Loucy (cell line): ENCODE measurements at regions not wholly inside any gene's neighbourhood (a gene's known extent, or its start where the extent isn't known, plus 50 kb on each side); places are given as distances from the start of the nearest gene placed in this dataset.

Source experiments
- H2AFZ ChIP-seq: fragments of 200-600 bp; sonication (generic); 2 replicates; pipeline ENCODE4 v1.6.0; 2016; ENCODE audit warnings: antibody characterized with exemption, mild to moderate bottlenecking, low read length, moderate library complexity
- H3F3A ChIP-seq: fragments of 200-600 bp; 2 replicates; pipeline ENCODE4 v1.6.0; 2016; ENCODE audit warnings: antibody characterized with exemption, low read depth, mild to moderate bottlenecking
- H3K27me3 ChIP-seq: fragments of 200-600 bp; sonication (generic); 2 replicates; pipeline ENCODE4 v1.6.1; 2014; ENCODE audit warnings: low read length, mild to moderate bottlenecking; ENCODE audit not compliant: insufficient read depth, poor library complexity, severe bottlenecking
- H3K36me3 ChIP-seq: fragments of 200-600 bp; sonication (generic); 2 replicates; pipeline ENCODE4 v1.6.1; 2016; ENCODE audit warnings: low read length; ENCODE audit not compliant: insufficient read depth
- H3K4me1 ChIP-seq: fragments of 200-600 bp; sonication (generic); 2 replicates; pipeline ENCODE4 v1.5.1; 2014; ENCODE audit warnings: low read length, mild to moderate bottlenecking; ENCODE audit not compliant: insufficient read depth, poor library complexity, severe bottlenecking
- H3K4me2 ChIP-seq: fragments of 200-600 bp; sonication (generic); 2 replicates; pipeline ENCODE4 v1.6.0; 2014; ENCODE audit warnings: antibody characterized with exemption, low read length, low read depth, mild to moderate bottlenecking; ENCODE audit not compliant: poor library complexity, severe bottlenecking
- H3K4me3 ChIP-seq: fragments of 200-600 bp; sonication (generic); 2 replicates; pipeline ENCODE4 v1.5.1; 2014; ENCODE audit warnings: low read length, mild to moderate bottlenecking, mixed read lengths; ENCODE audit not compliant: poor library complexity, severe bottlenecking
- H3K79me2 ChIP-seq: fragments of 200-600 bp; sonication (generic); 2 replicates; pipeline ENCODE4 v1.6.1; 2014; ENCODE audit warnings: low read length; ENCODE audit not compliant: insufficient read depth
- H3K9ac ChIP-seq: fragments of 200-600 bp; sonication (generic); 2 replicates; pipeline ENCODE4 v1.6.0; 2014; ENCODE audit warnings: mild to moderate bottlenecking, low read depth, low read length, moderate library complexity; ENCODE audit not compliant: poor library complexity, severe bottlenecking
- H3K9me2 ChIP-seq: fragments of 200-600 bp; sonication (generic); replicated peaks from 2 replicates; pipeline ENCODE4 v1.6.1; 2016; ENCODE audit warnings: low read depth, low read length, mixed read lengths
- H3K9me3 ChIP-seq: fragments of 200-600 bp; sonication (generic); 2 replicates; pipeline ENCODE4 v1.6.1; 2014; ENCODE audit warnings: mild to moderate bottlenecking, antibody characterized with exemption, low read length, low read depth; ENCODE audit not compliant: insufficient read depth
- H4K20me1 ChIP-seq: fragments of 200-600 bp; sonication (generic); 2 replicates; pipeline ENCODE4 v1.6.0; 2014; ENCODE audit warnings: antibody characterized with exemption, low read length, mild to moderate bottlenecking; ENCODE audit not compliant: insufficient read depth, poor library complexity, severe bottlenecking
- CTCF ChIP-seq: fragments of 200-600 bp; sonication (generic); conservative IDR thresholded peaks from 2 replicates; pipeline ENCODE4 v1.5.1; 2014; ENCODE audit warnings: mild to moderate bottlenecking, antibody characterized with exemption, low read length
- EZH2phosphoT487 ChIP-seq: fragments of 200-600 bp; IDR thresholded peaks from 2 replicates; pipeline ENCODE4 v1.6.1; 2018; ENCODE audit warnings: antibody characterized with exemption, mild to moderate bottlenecking, moderate library complexity, borderline replicate concordance

- Histone ChIP-seq H3K36me3 (no peaks in the 10 kb centered on the region), H3K4me3 (no peak overlapping the region), H3K79me2 (no peaks in the 10 kb centered on the region), H3K9me2 (no peaks in the 10 kb centered on the region), H4K20me1 (no peaks in the 10 kb centered on the region), H3K9ac (no peak overlapping the region), H3K4me2 (no peak overlapping the region), H3K9me3 (no peaks in the 10 kb centered on the region), H3K4me1 (peaks cover 7% of the 10 kb centered on the region), H3K27me3 (no peaks in the 10 kb centered on the region), H2AFZ (no peak overlapping the region), H3F3A (no peaks in the 10 kb centered on the region)
- TF ChIP-seq CTCF (no peak), EZH2phosphoT487 (no peak)
Measured at GRCh38 chr10:78173360-78174015, 139.8 kb downstream of the RPS24 start.

GRCh38 chr10:78175444-78176015 lies 141.9 kb downstream of the RPS24 start:
- Histone ChIP-seq H3K9me3 (no peaks in the 10 kb centered on the region), H3K79me2 (no peaks in the 10 kb centered on the region), H3K9me2 (no peaks in the 10 kb centered on the region), H3K4me3 (no peak overlapping the region), H3K4me2 (no peak overlapping the region), H3K27me3 (no peaks in the 10 kb centered on the region), H3K36me3 (no peaks in the 10 kb centered on the region), H3K9ac (no peak overlapping the region), H3F3A (no peaks in the 10 kb centered on the region), H2AFZ (no peak overlapping the region), H3K4me1 (peaks cover 7% of the 10 kb centered on the region), H4K20me1 (no peaks in the 10 kb centered on the region)
- TF ChIP-seq EZH2phosphoT487 (no peak), CTCF (no peak)

GRCh38 chr10:78176320-78177317 lies 143.0 kb downstream of the RPS24 start:
- no peaks in the 10 kb centered on the region for H3K9me2 ChIP-seq
- H3K4me1 ChIP-seq: peaks cover 7% of the 10 kb centered on the region
- H3K9ac ChIP-seq: no peak overlapping the region
- no peak overlapping the region for H2AFZ ChIP-seq
- no peaks in the 10 kb centered on the region for H3K79me2 ChIP-seq
- H3K9me3 ChIP-seq: no peaks in the 10 kb centered on the region
- TF ChIP-seq CTCF (no peak), EZH2phosphoT487 (no peak)
- no peaks in the 10 kb centered on the region for H3K36me3 ChIP-seq
- H4K20me1 ChIP-seq: no peaks in the 10 kb centered on the region
- no peak overlapping the region for H3K4me2 ChIP-seq
- no peaks in the 10 kb centered on the region for H3F3A ChIP-seq
- H3K27me3 ChIP-seq: no peaks in the 10 kb centered on the region
- no peak overlapping the region for H3K4me3 ChIP-seq
